ENCODE measurements at regions not wholly inside any gene's neighbourhood (a gene's known extent, or its start where the extent isn't known, plus 50 kb on each side); places are given as distances from the start of the nearest gene placed in this dataset.
"Not testable (repeated sequence)": the region's sequence is repeated elsewhere in the genome, so short reads cannot be mapped to it uniquely, and the experiment has no call there.

DNA sequence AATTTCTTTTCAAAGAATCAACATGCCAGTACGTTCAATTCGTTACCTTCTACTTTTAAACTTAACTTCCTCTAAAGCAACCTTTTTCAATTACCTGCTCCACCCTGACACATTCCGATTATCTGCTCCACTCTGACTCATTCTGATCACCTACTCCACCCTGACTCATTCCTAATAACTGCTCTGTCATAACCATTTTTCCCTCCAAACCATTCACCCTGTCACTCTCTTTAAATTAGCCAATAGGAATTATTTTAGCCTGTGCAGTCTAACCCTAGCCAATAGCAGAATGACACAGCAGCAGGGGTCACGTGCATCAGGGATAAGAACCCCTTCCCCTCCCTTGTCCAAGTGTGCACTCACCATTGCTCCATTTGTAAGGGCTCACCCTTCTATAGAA is 557.4 kb upstream of the EYS start:
- POLR2A ChIA-PET = no interaction called here
- ATAC-seq (ENCODE audit: low read depth) (no peak), DNase-seq (no peak)
- Mint-ChIP-seq H3K27me3 (no peaks in the 10 kb centered on the region), H3K36me3 (ENCODE audit: low read depth) (no peaks in the 10 kb centered on the region), H3K27ac (no peak overlapping the region), H3K9me3 (peaks cover 15% of the 10 kb centered on the region), H3K4me3 (no peak overlapping the region), H3K4me1 (no peaks in the 10 kb centered on the region)
- TF ChIP-seq, protein P1, sequence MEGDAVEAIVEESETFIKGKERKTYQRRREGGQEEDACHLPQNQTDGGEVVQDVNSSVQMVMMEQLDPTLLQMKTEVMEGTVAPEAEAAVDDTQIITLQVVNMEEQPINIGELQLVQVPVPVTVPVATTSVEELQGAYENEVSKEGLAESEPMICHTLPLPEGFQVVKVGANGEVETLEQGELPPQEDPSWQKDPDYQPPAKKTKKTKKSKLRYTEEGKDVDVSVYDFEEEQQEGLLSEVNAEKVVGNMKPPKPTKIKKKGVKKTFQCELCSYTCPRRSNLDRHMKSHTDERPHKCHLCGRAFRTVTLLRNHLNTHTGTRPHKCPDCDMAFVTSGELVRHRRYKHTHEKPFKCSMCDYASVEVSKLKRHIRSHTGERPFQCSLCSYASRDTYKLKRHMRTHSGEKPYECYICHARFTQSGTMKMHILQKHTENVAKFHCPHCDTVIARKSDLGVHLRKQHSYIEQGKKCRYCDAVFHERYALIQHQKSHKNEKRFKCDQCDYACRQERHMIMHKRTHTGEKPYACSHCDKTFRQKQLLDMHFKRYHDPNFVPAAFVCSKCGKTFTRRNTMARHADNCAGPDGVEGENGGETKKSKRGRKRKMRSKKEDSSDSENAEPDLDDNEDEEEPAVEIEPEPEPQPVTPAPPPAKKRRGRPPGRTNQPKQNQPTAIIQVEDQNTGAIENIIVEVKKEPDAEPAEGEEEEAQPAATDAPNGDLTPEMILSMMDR (IDR thresholded peaks at IDR 0.05) = no peak
- CTCF ChIA-PET = no interaction called here
- intact Hi-C loops (cut with micrococcal nuclease) = no loop called here

DNA sequence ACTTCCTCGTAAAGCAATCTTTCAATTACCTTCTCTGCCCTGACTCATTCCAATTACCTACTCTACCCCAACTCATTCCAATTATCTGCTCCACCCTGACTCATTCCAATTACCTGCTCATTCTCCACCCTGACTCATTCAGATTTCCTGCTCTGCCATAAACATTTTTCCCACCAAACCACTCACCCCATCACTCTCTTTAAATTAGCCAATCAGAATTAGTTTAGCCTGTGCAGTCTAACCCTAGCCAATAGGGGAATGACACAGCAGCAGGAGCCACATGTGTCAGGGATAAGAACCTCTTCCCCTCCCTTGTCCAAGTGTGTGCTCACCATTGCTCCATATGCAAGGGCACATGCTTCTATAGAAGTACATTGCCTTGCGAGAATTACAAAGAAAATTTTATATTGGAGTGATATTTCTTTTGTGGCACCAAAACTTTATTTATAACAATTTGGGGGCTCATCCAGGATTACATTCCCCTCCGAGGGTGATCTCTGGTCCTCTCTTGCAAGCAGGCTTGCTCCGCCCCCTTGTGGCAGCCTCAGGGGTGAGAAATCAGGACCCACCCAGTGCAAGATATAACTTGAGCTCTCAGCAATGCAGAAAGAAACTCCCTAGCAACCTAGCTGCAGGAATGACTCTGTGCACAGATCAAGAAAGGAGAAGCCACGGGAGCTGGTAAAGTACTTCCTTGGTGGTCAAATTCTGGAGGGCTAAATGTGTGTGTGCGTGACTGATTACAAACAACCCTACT is 551.9 kb upstream of the EYS start:
- H3K27ac Mint-ChIP-seq; H3K4me1 Mint-ChIP-seq; intact Hi-C loops (cut with micrococcal nuclease); H3K4me3 Mint-ChIP-seq; H3K36me3 Mint-ChIP-seq (ENCODE audit: low read depth); ATAC-seq (ENCODE audit: low read depth); DNase-seq; CTCF ChIA-PET; POLR2A ChIA-PET; H3K27me3 Mint-ChIP-seq: not testable (repeated sequence)
- H3K9me3 Mint-ChIP-seq = peaks cover 22% of the 10 kb centered on the region

DNA sequence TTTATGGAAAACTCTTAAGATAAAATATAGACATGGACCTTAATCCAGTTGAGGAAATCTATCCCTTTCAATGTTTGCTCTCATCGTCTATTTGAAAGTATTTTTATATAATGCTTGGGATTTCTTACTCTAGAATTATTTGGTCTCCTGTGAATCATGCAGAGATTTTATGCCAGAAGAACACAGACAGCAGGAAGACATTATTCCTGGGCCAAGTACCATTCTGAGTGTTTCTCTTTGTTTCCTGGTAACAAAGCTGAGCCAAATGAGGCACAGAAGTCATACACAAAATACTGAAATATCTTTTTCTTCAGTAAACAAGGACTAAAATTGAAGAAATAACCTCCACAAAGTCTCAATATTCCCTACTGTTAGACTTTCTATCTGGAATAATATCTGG is 538.2 kb upstream of the EYS start:
- ChIA-PET POLR2A (no interaction called here), CTCF (no interaction called here)
- DNase-seq = no peak
- Mint-ChIP-seq H3K4me3 (no peak overlapping the region), H3K9me3 (peaks cover 6% of the 10 kb centered on the region), H3K27ac (no peak overlapping the region), H3K27me3 (no peaks in the 10 kb centered on the region), H3K36me3 (ENCODE audit: low read depth) (no peaks in the 10 kb centered on the region), H3K4me1 (no peaks in the 10 kb centered on the region)
- intact Hi-C loops (cut with micrococcal nuclease) = no loop called here
- no peak for ATAC-seq (ENCODE audit: low read depth)
- TF ChIP-seq, protein P1 (IDR thresholded peaks at IDR 0.05) = no peak

DNA sequence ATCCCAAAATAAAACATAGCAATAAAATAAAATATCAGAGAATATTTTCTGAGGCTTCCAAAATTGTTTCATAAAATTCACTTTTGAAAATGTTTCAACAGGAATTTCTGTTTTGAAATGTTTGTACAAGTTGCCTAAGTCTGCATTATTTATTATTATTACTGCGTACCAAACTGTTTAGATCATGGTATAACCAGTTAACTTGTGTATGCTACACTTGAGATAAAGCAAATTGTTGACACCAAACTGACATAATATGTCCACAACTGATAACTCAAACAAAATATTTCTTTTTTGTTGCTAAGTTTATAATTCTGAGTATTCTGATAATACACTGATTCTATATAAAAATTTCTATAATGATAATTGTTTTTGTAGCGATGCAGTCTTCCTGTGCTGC is 531.8 kb upstream of the EYS start:
- Mint-ChIP-seq H3K9me3 (peaks cover 3% of the 10 kb centered on the region), H3K4me3 (no peak overlapping the region), H3K27ac (no peak overlapping the region), H3K36me3 (ENCODE audit: low read depth) (no peaks in the 10 kb centered on the region), H3K27me3 (no peaks in the 10 kb centered on the region), H3K4me1 (no peaks in the 10 kb centered on the region)
- ChIA-PET POLR2A (no interaction called here), CTCF (no interaction called here)
- DNase-seq = no peak
- intact Hi-C loops (cut with micrococcal nuclease) = no loop called here
- TF ChIP-seq, protein P1 (IDR thresholded peaks at IDR 0.05) = no peak
- ATAC-seq (ENCODE audit: low read depth) = no peak

DNA sequence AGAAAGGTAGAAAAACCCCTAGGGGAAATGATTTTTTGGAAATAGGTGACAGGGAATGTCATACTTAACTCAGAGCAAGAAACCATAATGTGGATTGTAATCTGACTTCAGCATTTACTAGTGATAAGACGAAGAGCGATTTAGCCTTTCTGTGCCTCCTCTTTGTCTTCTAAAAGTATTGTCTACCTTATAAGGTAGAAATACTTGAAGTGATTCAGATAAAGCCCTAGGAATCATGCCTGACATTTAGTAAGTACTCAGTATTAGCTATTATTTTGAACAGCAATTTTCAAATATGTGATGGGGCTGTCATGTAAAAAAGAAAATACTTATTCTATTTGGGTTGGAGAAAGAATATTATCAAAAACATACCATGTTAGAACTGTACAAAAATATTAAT is 525.9 kb upstream of the EYS start:
- H3K36me3 Mint-ChIP-seq (ENCODE audit: low read depth) = no peaks in the 10 kb centered on the region
- intact Hi-C loops (cut with micrococcal nuclease) = no loop called here
- TF ChIP-seq, protein P1 (IDR thresholded peaks at IDR 0.05) = no peak
- ATAC-seq (ENCODE audit: low read depth) (no peak), DNase-seq (no peak)
- H3K27me3 Mint-ChIP-seq = no peaks in the 10 kb centered on the region
- POLR2A ChIA-PET = no interaction called here
- H3K4me1 Mint-ChIP-seq = no peaks in the 10 kb centered on the region
- no peak overlapping the region for H3K27ac Mint-ChIP-seq
- no peak overlapping the region for H3K4me3 Mint-ChIP-seq
- peaks cover 7% of the 10 kb centered on the region for H3K9me3 Mint-ChIP-seq
- CTCF ChIA-PET = no interaction called here

DNA sequence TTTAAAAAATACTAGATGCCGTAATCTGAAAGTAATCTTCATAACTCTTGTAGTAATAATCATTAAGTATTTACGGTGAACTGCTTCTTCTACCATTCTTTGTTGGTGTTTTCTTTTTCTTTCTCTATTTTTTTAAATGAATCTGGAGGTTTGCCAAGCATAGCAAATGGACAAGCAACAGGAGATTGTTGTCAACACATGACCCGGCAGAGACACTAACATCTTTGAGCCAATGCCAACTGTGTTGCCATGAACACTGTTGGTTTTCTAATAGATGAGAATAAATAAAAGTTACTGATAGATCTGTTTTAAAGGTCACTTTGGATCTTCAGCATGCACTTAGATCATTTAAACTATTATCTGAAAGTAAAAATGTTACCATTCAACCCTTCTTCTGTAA is 523.6 kb upstream of the EYS start:
- ATAC-seq (ENCODE audit: low read depth) (no peak), DNase-seq (no peak)
- TF ChIP-seq, protein P1 (IDR thresholded peaks at IDR 0.05) = no peak
- H3K36me3 Mint-ChIP-seq (ENCODE audit: low read depth) = no peaks in the 10 kb centered on the region
- no peaks in the 10 kb centered on the region for H3K4me1 Mint-ChIP-seq
- no peak overlapping the region for H3K4me3 Mint-ChIP-seq
- intact Hi-C loops (cut with micrococcal nuclease) = no loop called here
- peaks cover 4% of the 10 kb centered on the region for H3K9me3 Mint-ChIP-seq
- no peaks in the 10 kb centered on the region for H3K27me3 Mint-ChIP-seq
- POLR2A ChIA-PET = no interaction called here
- no peak overlapping the region for H3K27ac Mint-ChIP-seq
- CTCF ChIA-PET = no interaction called here

Data from activated B cell treated with CpG ODN at 0.5 μM for 24 hours (primary cell).